PC-3 (cell line): ENCODE measurements at regions not wholly inside any gene's neighbourhood (a gene's known extent, or its start where the extent isn't known, plus 50 kb on each side); places are given as distances from the start of the nearest gene placed in this dataset.

ENCODE experiments used
- ATAC-seq: fragments of 200-7000 bp; cut with Tn5 transposase; 2 replicates; pipeline ENCODE4 v1.9.1; 2020; ENCODE audit warnings: mild to moderate bottlenecking, moderate library complexity
- BruUV-seq: library from RNA; stranded (reverse); fragments of 400-500 nt; replicated peaks from 2 replicates; lab custom pipeline; 2021; lab: Mats Ljungman, UMichigan
- CTCF ChIA-PET: fragments of 300-600 bp; sonication (Branson Sonifier 250); formaldehyde crosslinking; loops from one replicate; lab custom pipeline; 2022; ENCODE audit warnings: antibody characterized with exemption; lab: Charles Lee
- POLR2A ChIA-PET: fragments of 300-600 bp; sonication (Branson Sonifier 250); formaldehyde crosslinking; loops from one replicate; lab custom pipeline; 2022; ENCODE audit warnings: antibody characterized with exemption; ENCODE audit not compliant: unreplicated experiment; lab: Charles Lee
- DNase-seq: peaks from one replicate; pipeline ENCODE4 v3.0.0-alpha.2; 2015
- H2AFZ ChIP-seq: fragments of 300-600 bp; sonication (generic); 2 replicates; pipeline ENCODE4 v1.6.0; 2016; ENCODE audit warnings: antibody characterized with exemption, low read length
- H3F3A ChIP-seq: fragments of 300-600 bp; sonication (generic); one replicate; pipeline ENCODE4 v1.6.0; 2017; ENCODE audit warnings: antibody characterized with exemption, low read length, control low read depth, mild to moderate bottlenecking; ENCODE audit not compliant: unreplicated experiment
- H3K27ac ChIP-seq: fragments of 300-600 bp; sonication (generic); 2 replicates; pipeline ENCODE4 v1.5.1; 2016; ENCODE audit warnings: mild to moderate bottlenecking, low read length
- H3K27me3 ChIP-seq: fragments of 300-600 bp; sonication (generic); 2 replicates; pipeline ENCODE4 v1.6.1; 2016; ENCODE audit warnings: low read length, mixed read lengths
- H3K36me3 ChIP-seq: fragments of 300-600 bp; sonication (generic); 2 replicates; pipeline ENCODE4 v1.6.1; 2016; ENCODE audit warnings: low read depth, mixed run types, low read length, mixed read lengths
- H3K4me1 ChIP-seq: fragments of 300-600 bp; sonication (generic); 2 replicates; pipeline ENCODE4 v1.5.1; 2016; ENCODE audit warnings: low read length; ENCODE audit not compliant: insufficient read depth
- H3K4me2 ChIP-seq: fragments of 300-600 bp; sonication (generic); 2 replicates; pipeline ENCODE4 v1.6.0; 2016; ENCODE audit warnings: low read length
- H3K4me3 ChIP-seq: fragments of 300-600 bp; sonication (generic); 2 replicates; pipeline ENCODE4 v1.5.1; 2016; ENCODE audit warnings: mild to moderate bottlenecking, low read length, mixed read lengths
- H3K79me2 ChIP-seq: fragments of 300-600 bp; sonication (generic); 2 replicates; pipeline ENCODE4 v1.6.1; 2017; ENCODE audit warnings: low read length, mixed read lengths
- H3K9ac ChIP-seq: fragments of 300-600 bp; sonication (generic); 2 replicates; pipeline ENCODE4 v1.6.0; 2016; ENCODE audit warnings: mild to moderate bottlenecking, low read length
- H3K9me2 ChIP-seq: fragments of 300-600 bp; sonication (generic); replicated peaks from 2 replicates; pipeline ENCODE4 v1.6.1; 2016; ENCODE audit warnings: mixed run types, low read length, mixed read lengths
- H3K9me3 ChIP-seq: fragments of 300-600 bp; sonication (generic); 2 replicates; pipeline ENCODE4 v1.6.1; 2016; ENCODE audit warnings: low read length, mixed read lengths
- H4K20me1 ChIP-seq: fragments of 300-600 bp; sonication (generic); 2 replicates; pipeline ENCODE4 v1.6.1; 2016; ENCODE audit warnings: low read length, mixed read lengths
- EZH2 ChIP-seq: fragments of 300-600 bp; sonication (generic); IDR thresholded peaks from one replicate; pipeline ENCODE4 v1.6.1; 2017; ENCODE audit warnings: antibody characterized with exemption, mild to moderate bottlenecking, low read length; ENCODE audit not compliant: unreplicated experiment
- EZH2phosphoT487 ChIP-seq: fragments of 300-600 bp; sonication (generic); IDR thresholded peaks from 2 replicates; pipeline ENCODE4 v1.6.1; 2018; ENCODE audit warnings: mild to moderate bottlenecking, antibody characterized with exemption, low read length, borderline replicate concordance
- intact Hi-C: fragments of 100-400 bp; cut with micrococcal nuclease; formaldehyde crosslinking; loops from 2 replicates; pipeline ENCODE4 v1.9.0; 2023
- TF ChIP-seq, protein P1 (sequence below): fragments of 300-600 bp; sonication (generic); conservative IDR thresholded peaks from 2 replicates; pipeline ENCODE4 v1.5.1; 2017; ENCODE audit warnings: antibody characterized with exemption, low read depth, mild to moderate bottlenecking, low read length

DNA sequence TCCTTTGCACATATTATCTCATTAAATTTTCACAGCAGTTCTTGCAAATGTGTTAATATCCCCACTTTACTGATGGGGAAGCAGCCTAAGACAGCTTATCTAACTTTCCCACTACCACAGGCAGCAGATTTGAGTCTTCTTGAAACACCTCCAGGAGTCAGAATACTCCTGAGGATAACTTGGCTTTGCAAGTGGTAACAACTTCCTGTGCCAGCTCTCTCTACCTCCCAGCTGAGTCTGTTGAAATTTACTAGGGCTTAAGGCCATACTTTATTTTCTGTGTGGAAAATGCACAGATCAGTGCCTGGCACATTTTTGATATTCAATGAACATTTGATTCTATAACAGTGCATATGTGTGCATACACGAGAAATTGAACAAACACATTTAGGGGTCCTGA, 136.1 kb upstream of the COBL start:
- no peak overlapping the region for H3K27ac ChIP-seq
- BruUV-seq: no TSS peak
- H3K9me2 ChIP-seq: no peaks in the 10 kb centered on the region
- DNase-seq (no peak), ATAC-seq (no peak)
- H3K9me3 ChIP-seq: no peaks in the 10 kb centered on the region
- H3K4me1 ChIP-seq: no peaks in the 10 kb centered on the region
- H2AFZ ChIP-seq: no peak overlapping the region
- intact Hi-C loops: no loop called here
- no peaks in the 10 kb centered on the region for H3K36me3 ChIP-seq
- H3K9ac ChIP-seq: no peak overlapping the region
- H3F3A ChIP-seq: no peaks in the 10 kb centered on the region
- H3K27me3 ChIP-seq: peaks cover 7% of the 10 kb centered on the region; the same call in 1 of the 2 replicates
- ChIA-PET CTCF (no interaction called here), POLR2A (no interaction called here)
- H4K20me1 ChIP-seq: no peaks in the 10 kb centered on the region
- H3K79me2 ChIP-seq: no peaks in the 10 kb centered on the region
- TF ChIP-seq EZH2 (no peak), EZH2phosphoT487 (no peak)
- TF ChIP-seq, protein P1, sequence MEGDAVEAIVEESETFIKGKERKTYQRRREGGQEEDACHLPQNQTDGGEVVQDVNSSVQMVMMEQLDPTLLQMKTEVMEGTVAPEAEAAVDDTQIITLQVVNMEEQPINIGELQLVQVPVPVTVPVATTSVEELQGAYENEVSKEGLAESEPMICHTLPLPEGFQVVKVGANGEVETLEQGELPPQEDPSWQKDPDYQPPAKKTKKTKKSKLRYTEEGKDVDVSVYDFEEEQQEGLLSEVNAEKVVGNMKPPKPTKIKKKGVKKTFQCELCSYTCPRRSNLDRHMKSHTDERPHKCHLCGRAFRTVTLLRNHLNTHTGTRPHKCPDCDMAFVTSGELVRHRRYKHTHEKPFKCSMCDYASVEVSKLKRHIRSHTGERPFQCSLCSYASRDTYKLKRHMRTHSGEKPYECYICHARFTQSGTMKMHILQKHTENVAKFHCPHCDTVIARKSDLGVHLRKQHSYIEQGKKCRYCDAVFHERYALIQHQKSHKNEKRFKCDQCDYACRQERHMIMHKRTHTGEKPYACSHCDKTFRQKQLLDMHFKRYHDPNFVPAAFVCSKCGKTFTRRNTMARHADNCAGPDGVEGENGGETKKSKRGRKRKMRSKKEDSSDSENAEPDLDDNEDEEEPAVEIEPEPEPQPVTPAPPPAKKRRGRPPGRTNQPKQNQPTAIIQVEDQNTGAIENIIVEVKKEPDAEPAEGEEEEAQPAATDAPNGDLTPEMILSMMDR: no peak
- no peak overlapping the region for H3K4me2 ChIP-seq
- no peak overlapping the region for H3K4me3 ChIP-seq

DNA sequence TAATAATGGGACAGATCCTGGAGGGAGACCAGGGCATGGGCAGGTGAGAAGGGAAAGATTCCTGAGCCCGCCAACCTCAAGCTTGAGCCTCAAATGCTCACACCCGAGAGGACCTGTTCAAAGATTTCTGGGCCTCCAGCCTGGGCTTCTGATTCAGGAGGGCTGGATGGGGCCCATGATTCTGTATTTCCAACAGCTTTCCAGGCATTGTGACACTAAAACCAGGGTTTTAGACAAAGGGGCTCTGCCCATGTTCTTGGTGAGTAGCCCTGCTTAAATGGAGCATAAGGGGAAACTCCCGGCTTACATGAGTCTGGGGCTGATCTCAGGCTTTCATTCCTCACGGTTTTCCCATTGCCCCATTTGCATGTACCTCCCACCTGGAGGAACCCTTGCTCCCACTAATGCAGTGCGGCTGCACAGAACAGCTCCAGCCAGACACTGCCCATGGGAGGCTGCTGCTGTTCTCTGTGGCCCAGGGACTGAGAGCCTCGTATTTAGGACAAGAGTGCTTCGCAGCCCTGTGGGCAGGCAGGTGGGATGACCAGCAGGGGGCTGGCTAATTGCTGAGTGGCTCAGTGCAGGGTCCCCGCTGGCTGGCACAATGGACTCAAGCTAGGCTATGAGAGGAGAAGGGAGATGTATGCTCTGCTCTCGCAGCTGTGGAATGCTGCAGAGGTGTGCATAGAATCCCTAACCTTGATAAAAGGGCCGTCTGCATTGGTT, 135.3 kb upstream of the COBL start:
- TF ChIP-seq, protein P1: no peak
- TF ChIP-seq EZH2 (no peak), EZH2phosphoT487 (no peak)
- peak; percentile 33; the same call in 1 of the 2 replicates for ATAC-seq
- BruUV-seq: no TSS peak
- Histone ChIP-seq H2AFZ (no peak overlapping the region), H3F3A (no peaks in the 10 kb centered on the region), H3K36me3 (no peaks in the 10 kb centered on the region), H3K9me3 (no peaks in the 10 kb centered on the region), H3K27me3 (peaks cover 7% of the 10 kb centered on the region; the same call in 1 of the 2 replicates), H3K4me3 (no peak overlapping the region), H4K20me1 (no peaks in the 10 kb centered on the region), H3K4me1 (no peaks in the 10 kb centered on the region), H3K79me2 (no peaks in the 10 kb centered on the region), H3K27ac (no peak overlapping the region), H3K9ac (no peak overlapping the region), H3K9me2 (no peaks in the 10 kb centered on the region), H3K4me2 (no peak overlapping the region)
- POLR2A ChIA-PET: no interaction called here
- CTCF ChIA-PET: no interaction called here
- DNase-seq: no peak
- intact Hi-C loops: no loop called here

DNA sequence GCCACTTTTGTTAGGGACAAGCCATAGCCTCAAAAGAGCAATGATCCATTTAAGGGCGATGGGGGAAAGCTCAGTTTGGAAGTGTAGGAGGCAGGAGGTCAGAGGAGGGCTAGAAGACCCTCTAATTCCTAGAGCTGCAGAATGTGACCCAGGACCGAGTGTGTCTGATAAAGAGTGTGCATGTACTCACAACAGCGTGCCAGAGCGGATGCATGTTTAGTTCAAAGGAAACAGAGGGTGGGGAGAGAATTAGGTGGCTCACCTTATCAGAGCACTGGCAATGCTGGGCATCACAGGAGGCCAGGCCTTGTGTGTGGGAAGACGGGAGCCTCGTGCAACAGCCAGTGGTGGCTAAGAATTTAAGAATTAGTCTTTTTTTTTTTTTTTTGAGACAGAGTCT, 133.9 kb upstream of the COBL start:
- DNase-seq (no peak), ATAC-seq (no peak)
- Histone ChIP-seq H2AFZ (no peak overlapping the region), H3K9me2 (no peaks in the 10 kb centered on the region), H3K27ac (no peak overlapping the region), H3K27me3 (0 out of 2 replicates have a peak, but pooled peaks cover 10% of the 10 kb centered on the region), H3K4me3 (no peak overlapping the region), H4K20me1 (no peaks in the 10 kb centered on the region), H3K9ac (no peak overlapping the region), H3K9me3 (no peaks in the 10 kb centered on the region), H3F3A (no peaks in the 10 kb centered on the region), H3K4me1 (no peaks in the 10 kb centered on the region), H3K36me3 (no peaks in the 10 kb centered on the region), H3K79me2 (no peaks in the 10 kb centered on the region), H3K4me2 (no peak overlapping the region)
- no peak for TF ChIP-seq EZH2
- TF ChIP-seq EZH2phosphoT487: no peak
- TF ChIP-seq, protein P1: no peak
- BruUV-seq: no TSS peak
- ChIA-PET POLR2A (no interaction called here), CTCF (no interaction called here)
- intact Hi-C loops: no loop called here
